ENCODE measurements at regions not wholly inside any gene's neighbourhood (a gene's known extent, or its start where the extent isn't known, plus 50 kb on each side); places are given as distances from the start of the nearest gene placed in this dataset.
"Not testable (repeated sequence)": the region's sequence is repeated elsewhere in the genome, so short reads cannot be mapped to it uniquely, and the experiment has no call there.

DNA sequence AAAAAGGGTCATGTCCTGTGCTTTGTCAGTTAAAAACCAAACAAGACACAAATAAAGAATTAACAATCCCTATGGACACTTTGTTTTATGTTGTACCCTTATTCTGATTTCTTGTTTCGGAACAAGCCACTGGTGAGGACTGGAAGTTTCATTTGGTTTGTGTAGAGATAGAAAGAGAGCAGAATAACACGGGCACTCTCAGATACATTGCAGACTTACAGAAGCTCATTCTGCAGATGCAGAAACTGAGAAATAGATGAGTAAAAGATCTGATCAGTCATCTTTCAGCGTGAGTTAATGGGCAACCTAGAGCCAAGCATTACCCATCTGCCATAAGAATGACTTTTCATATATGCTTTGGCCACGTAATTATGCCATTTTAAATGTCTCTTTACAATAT lies 407.6 kb downstream of the RAB38 start:
- H3K27me3 Mint-ChIP-seq (ENCODE audit: low read depth) = no peaks in the 10 kb centered on the region; the same call in 1 of the 2 replicates
- H2BK20ac ChIP-seq (ENCODE audit: low read depth, low read length, poor library complexity, severe bottlenecking) = no peak overlapping the region

DNA sequence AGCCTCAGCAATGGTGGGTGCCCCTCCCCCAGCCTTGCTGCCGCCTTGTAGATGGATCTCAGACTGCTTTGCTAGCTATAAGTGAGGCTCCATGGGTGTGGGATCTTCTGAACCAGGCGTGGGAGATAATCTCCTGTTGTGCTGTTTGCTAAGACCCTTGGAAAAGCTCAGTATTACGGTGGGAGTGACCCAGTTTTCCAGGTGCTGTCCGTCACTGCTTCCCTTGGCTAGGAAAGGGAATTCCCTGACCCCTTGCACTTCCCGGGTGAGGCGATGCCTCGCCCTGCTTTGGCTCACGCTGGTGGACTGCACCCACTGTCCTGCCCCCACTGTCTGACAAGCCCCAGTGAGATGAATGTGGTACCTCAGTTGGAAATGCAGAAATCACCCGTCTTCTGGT lies 411.2 kb downstream of the RAB38 start:
- not testable (repeated sequence) for H3K14ac ChIP-seq (ENCODE audit: insufficient read depth, low read length); H3K79me2 ChIP-seq (ENCODE audit: insufficient read depth, low read length); H3K9me3 ChIP-seq (ENCODE audit: control insufficient read depth, low read depth, low read length); H4K5ac ChIP-seq (ENCODE audit: insufficient read length, low read depth, low read length); H2BK20ac ChIP-seq (ENCODE audit: low read depth, low read length, poor library complexity, severe bottlenecking); H3K56ac ChIP-seq (ENCODE audit: insufficient read length, low read depth, low read length); H3K27me3 ChIP-seq (ENCODE audit: insufficient read depth, low read length); H2BK15ac ChIP-seq (ENCODE audit: low read depth, low read length); H4K20me1 ChIP-seq (ENCODE audit: control insufficient read depth, insufficient read depth, insufficient read length); H3K9ac ChIP-seq (ENCODE audit: extremely low read depth, insufficient read length, low read length); H4K91ac ChIP-seq (ENCODE audit: insufficient read length, low read depth, low read length); H2AFZ ChIP-seq (ENCODE audit: low read length); H3K18ac ChIP-seq (ENCODE audit: insufficient read length, low read depth, low read length); H3K4me1 ChIP-seq (ENCODE audit: insufficient read depth, low read length); H3K23me2 ChIP-seq (ENCODE audit: insufficient read length, low read depth, low read length, poor library complexity, severe bottlenecking); DNase-seq; H2BK120ac ChIP-seq (ENCODE audit: low read depth, low read length, poor library complexity, severe bottlenecking); H3K4ac ChIP-seq (ENCODE audit: low read depth, low read length); H3K27me3 Mint-ChIP-seq (ENCODE audit: low read depth); H3K4me1 Mint-ChIP-seq; H3K27ac Mint-ChIP-seq; H3K23ac ChIP-seq (ENCODE audit: insufficient read length, low read depth, low read length); H2BK5ac ChIP-seq (ENCODE audit: insufficient read length, low read length); H2AK5ac ChIP-seq (ENCODE audit: insufficient read length, low read length); H3K79me1 ChIP-seq (ENCODE audit: insufficient read depth, low read depth, low read length, poor library complexity, severe bottlenecking); H3K27ac ChIP-seq (ENCODE audit: insufficient read length, low read depth, low read length); H3K4me2 ChIP-seq (ENCODE audit: insufficient read depth, insufficient read length, low read length); H2BK12ac ChIP-seq (ENCODE audit: insufficient read length, low read depth, low read length); H4K8ac ChIP-seq (replicated peaks; ENCODE audit: insufficient read length, low read depth, low read length); H3T11ph ChIP-seq (ENCODE audit: low read length); H3K4me3 Mint-ChIP-seq
- Mint-ChIP-seq H3K9me3 (peaks cover 16 to 21% of the 10 kb centered on the region in 2 experiments), H3K36me3 (ENCODE audit: insufficient read depth in 1 of 3, low read depth in 3 of 3) (peaks cover 5 to 15% (median 8%) of the 10 kb centered on the region in 3 experiments; a peak in 2 of 7 replicates)
- WGBS (ENCODE audit: extremely low coverage, insufficient read length, low lambda C conversion rate) = no CpG with 5 or more reads among the region's 9 CpGs

More for the DNA sequence above, 407.6 kb downstream of the RAB38 start:
- Histone ChIP-seq H2AFZ (ENCODE audit: low read length) (no peak overlapping the region), H3K14ac (ENCODE audit: insufficient read depth, low read length) (no peak overlapping the region), H3K23ac (ENCODE audit: insufficient read length, low read depth, low read length) (no peak overlapping the region), H3K4ac (ENCODE audit: low read depth, low read length) (no peak overlapping the region), H3K9me3 (ENCODE audit: control insufficient read depth, low read depth, low read length) (no peaks in the 10 kb centered on the region), H3K18ac (ENCODE audit: insufficient read length, low read depth, low read length) (no peak overlapping the region), H2BK120ac (ENCODE audit: low read depth, low read length, poor library complexity, severe bottlenecking) (no peak overlapping the region), H4K20me1 (ENCODE audit: control insufficient read depth, insufficient read depth, insufficient read length) (no peaks in the 10 kb centered on the region), H3K56ac (ENCODE audit: insufficient read length, low read depth, low read length) (no peak overlapping the region), H3K9ac (ENCODE audit: extremely low read depth, insufficient read length, low read length) (no peak overlapping the region), H2BK5ac (ENCODE audit: insufficient read length, low read length) (no peak overlapping the region), H4K8ac (replicated peaks; ENCODE audit: insufficient read length, low read depth, low read length) (no peak overlapping the region), H4K5ac (ENCODE audit: insufficient read length, low read depth, low read length) (no peak overlapping the region), H2AK5ac (ENCODE audit: insufficient read length, low read length) (no peak overlapping the region), H3K23me2 (ENCODE audit: insufficient read length, low read depth, low read length, poor library complexity, severe bottlenecking) (no peaks in the 10 kb centered on the region), H3K27me3 (ENCODE audit: insufficient read depth, low read length) (no peaks in the 10 kb centered on the region), H4K91ac (ENCODE audit: insufficient read length, low read depth, low read length) (no peak overlapping the region), H3T11ph (ENCODE audit: low read length) (no peak overlapping the region), H3K4me1 (ENCODE audit: insufficient read depth, low read length) (no peaks in the 10 kb centered on the region; the same call in 1 of the 2 replicates), H3K27ac (ENCODE audit: insufficient read length, low read depth, low read length) (no peak overlapping the region), H3K79me1 (ENCODE audit: insufficient read depth, low read depth, low read length, poor library complexity, severe bottlenecking) (no peaks in the 10 kb centered on the region), H3K79me2 (ENCODE audit: insufficient read depth, low read length) (no peaks in the 10 kb centered on the region), H2BK12ac (ENCODE audit: insufficient read length, low read depth, low read length) (no peak overlapping the region), H3K4me2 (ENCODE audit: insufficient read depth, insufficient read length, low read length) (no peak overlapping the region), H2BK15ac (ENCODE audit: low read depth, low read length) (no peak overlapping the region)
- H3K4me1 Mint-ChIP-seq = peaks cover 5 to 8% of the 10 kb centered on the region in 2 experiments; a peak in 3 of 4 replicates
- H3K4me3 Mint-ChIP-seq = no peak overlapping the region
- DNase-seq = no peak
- H3K9me3 Mint-ChIP-seq = peaks cover 10 to 16% of the 10 kb centered on the region in 2 experiments
- WGBS (ENCODE audit: extremely low coverage, insufficient read length, low lambda C conversion rate) = no CpG with 5 or more reads among the region's 4 CpGs
- no peak overlapping the region for H3K27ac Mint-ChIP-seq
- TF ChIP-seq, protein P1, sequence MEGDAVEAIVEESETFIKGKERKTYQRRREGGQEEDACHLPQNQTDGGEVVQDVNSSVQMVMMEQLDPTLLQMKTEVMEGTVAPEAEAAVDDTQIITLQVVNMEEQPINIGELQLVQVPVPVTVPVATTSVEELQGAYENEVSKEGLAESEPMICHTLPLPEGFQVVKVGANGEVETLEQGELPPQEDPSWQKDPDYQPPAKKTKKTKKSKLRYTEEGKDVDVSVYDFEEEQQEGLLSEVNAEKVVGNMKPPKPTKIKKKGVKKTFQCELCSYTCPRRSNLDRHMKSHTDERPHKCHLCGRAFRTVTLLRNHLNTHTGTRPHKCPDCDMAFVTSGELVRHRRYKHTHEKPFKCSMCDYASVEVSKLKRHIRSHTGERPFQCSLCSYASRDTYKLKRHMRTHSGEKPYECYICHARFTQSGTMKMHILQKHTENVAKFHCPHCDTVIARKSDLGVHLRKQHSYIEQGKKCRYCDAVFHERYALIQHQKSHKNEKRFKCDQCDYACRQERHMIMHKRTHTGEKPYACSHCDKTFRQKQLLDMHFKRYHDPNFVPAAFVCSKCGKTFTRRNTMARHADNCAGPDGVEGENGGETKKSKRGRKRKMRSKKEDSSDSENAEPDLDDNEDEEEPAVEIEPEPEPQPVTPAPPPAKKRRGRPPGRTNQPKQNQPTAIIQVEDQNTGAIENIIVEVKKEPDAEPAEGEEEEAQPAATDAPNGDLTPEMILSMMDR (conservative IDR thresholded peaks at IDR 0.05) = no peak
- peaks cover 2 to 15% (median 8%) of the 10 kb centered on the region in 3 experiments; a peak in 2 of 7 replicates for H3K36me3 Mint-ChIP-seq (ENCODE audit: insufficient read depth in 1 of 3, low read depth in 3 of 3)

All from H9 (cell line).